GM12872 (cell line): ENCODE measurements at regions not wholly inside any gene's neighbourhood (a gene's known extent, or its start where the extent isn't known, plus 50 kb on each side); places are given as distances from the start of the nearest gene placed in this dataset.
A peak's percentile ranks its signal among the peaks of the same experiment; 100 is the strongest.

Experiments used
- TF ChIP-seq, protein P1 (sequence below): IDR thresholded peaks from 3 replicates; pipeline ENCODE4 v1.5.1; 2011; ENCODE audit warnings: low read depth, mild to moderate bottlenecking, low read length, moderate library complexity; ENCODE audit not compliant: insufficient read depth

DNA sequence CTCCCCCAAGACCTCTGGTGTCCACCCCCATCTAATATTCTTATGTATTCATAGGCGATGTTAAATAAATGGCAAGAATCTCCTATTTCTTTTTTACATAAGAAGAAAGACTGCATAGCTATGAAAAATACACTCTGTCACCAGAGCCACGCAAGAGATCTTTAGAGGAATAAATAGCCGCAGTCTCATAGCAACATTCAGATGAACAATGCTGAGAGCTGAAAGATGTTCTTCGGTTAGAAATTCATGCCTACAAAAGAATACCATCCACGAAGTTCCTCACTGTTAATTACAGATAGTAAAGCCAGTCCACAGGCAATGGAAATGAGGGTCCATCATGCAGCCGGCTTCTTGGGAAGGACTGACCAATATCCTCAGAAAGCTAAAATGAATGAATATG lies 76.0 kb upstream of the SOD1 start:
- TF ChIP-seq, protein P1, sequence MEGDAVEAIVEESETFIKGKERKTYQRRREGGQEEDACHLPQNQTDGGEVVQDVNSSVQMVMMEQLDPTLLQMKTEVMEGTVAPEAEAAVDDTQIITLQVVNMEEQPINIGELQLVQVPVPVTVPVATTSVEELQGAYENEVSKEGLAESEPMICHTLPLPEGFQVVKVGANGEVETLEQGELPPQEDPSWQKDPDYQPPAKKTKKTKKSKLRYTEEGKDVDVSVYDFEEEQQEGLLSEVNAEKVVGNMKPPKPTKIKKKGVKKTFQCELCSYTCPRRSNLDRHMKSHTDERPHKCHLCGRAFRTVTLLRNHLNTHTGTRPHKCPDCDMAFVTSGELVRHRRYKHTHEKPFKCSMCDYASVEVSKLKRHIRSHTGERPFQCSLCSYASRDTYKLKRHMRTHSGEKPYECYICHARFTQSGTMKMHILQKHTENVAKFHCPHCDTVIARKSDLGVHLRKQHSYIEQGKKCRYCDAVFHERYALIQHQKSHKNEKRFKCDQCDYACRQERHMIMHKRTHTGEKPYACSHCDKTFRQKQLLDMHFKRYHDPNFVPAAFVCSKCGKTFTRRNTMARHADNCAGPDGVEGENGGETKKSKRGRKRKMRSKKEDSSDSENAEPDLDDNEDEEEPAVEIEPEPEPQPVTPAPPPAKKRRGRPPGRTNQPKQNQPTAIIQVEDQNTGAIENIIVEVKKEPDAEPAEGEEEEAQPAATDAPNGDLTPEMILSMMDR = no peak

DNA sequence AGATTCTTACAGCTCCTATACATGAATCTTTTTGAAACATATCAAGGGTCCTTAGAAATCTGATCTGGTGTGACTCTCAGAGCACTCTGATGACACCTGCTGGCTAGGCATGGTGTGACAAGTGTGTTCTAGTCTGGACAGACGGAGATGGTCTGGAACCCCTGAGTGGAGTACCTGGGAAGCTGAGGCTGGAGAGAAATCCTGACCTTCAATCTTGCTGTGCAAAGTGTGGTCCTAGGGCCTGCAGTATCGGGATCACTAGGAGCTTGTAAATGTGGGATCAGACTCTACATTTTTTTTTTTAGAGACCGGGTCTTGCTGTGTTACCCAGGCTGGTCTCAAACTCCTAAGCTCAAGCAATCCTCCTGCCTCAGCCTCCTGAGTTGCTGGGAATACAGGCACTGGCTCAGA lies 78.6 kb upstream of the SOD1 start:
- TF ChIP-seq, protein P1 = peak; percentile 85

DNA sequence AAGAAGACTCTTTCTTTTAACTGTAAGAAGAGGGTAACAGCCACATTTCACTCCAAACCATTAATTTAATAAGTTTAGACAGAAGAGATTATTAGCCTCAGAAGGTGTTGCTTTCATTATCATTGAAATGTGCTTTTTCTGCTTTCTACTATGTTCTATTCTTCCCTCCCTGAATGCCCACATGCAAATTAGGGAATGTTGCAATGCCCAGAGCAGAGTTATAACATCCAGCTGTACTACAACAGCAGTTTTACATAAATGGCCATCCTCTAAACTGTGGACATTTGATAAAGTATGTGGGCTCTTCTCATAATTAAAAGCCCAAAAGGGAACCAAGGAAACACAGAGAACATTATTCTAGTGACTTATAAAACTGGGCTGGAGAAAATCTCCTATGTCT lies 82.2 kb upstream of the SOD1 start:
- TF ChIP-seq, protein P1 = no peak

DNA sequence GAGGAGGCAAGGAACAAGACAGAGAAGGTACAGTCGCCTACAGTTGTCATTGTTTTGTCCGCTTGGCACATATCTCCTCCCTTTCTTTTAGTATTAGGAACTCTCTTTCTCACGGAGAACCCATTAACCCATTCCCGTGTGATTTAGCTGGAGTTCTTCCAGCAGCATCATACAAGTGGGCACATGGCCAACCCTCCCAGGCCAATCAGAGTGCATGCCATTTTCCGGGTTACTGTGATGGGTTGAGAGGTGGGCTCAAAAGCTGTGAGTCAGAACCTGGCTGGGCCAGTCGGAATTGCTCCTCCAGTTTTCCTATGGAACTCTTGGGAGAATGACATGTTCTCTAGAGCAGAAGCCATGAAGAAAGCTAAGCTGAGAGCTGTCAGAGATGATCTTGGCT lies 83.1 kb upstream of the SOD1 start:
- TF ChIP-seq, protein P1 = no peak

DNA sequence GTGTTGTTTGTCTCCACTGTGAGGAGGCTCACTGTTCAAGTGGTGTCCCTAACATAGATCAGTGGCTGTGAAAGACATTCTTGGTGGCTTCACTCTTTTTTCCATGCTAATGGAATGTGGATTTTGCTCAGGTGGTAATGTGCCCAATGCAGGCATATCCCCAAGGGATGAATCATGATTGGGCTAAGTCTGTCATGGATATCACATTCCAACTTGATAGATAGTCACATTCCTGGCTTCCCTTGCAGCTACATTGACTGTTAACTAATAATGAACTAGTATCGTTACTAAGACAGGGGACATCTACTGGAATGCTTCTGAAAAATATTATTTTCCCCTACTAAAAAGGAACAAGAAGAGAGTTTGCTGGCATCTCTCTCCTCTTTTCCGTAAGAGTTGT lies 86.3 kb upstream of the SOD1 start:
- TF ChIP-seq, protein P1 = no peak

DNA sequence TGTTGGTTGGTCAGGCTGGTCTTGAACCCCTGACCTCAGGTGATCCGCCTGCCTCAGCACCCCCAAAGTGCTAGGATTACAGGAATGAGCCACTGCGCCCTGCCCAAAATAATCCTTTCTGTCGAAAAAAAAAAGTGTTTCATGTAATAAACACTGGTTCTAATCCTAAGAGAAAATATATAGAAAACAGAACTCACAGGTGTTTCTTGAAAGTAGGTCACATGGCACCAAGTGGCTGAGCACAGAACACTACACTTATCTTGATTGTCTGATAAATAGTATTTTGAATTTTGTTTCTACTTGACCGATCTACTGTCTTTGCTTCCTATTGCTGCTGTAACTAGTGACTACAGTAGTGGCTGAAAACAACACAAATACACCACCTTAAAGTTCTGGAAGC lies 87.6 kb upstream of the SOD1 start:
- TF ChIP-seq, protein P1 = no peak

DNA sequence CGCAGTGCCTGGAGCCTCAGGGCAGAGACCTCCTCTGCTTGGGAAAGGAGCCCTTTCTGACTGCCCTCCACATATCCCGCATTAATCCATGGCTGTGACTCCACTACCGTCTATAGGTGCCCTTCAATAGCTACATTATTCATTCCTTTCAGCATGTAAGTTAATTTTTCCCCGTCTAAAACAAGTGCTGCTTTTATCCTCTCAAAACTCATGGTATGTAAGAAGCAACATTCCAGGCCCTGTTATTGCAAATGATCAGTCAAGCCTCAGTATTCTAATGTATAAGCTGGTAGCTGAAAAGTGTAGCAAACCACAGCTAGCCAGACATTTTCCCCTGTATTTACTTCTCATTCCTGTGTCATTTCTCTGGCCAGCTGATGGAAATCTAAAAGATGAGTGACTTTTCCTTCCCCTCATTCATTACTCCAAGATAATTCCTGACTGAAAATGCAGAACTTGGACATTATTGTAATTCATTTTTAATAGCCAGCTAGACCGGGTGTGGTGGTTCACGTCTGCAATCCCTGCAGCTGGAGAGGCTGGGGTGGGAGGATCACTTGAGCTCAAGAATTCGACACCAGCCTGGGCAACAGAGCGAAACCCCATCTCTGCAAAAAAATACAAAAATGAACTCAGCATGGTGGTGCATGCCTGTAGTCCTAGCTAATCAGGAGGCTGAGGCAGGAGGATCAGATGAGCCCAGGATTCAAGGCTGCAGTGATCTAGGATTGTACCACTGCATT lies 88.5 kb upstream of the SOD1 start:
- TF ChIP-seq, protein P1 = no peak
